ENCODE measurements at regions not wholly inside any gene's neighbourhood (a gene's known extent, or its start where the extent isn't known, plus 50 kb on each side); places are given as distances from the start of the nearest gene placed in this dataset.

GRCh38 chr6:33924681-33925080 lies 120.9 kb upstream of the MLN start:
- no peak for TF ChIP-seq CTCF (IDR thresholded peaks at IDR 0.05)
- TF ChIP-seq POLR2A (IDR thresholded peaks at IDR 0.05) = no peak
